GM12872 (cell line): ENCODE measurements at regions not wholly inside any gene's neighbourhood (a gene's known extent, or its start where the extent isn't known, plus 50 kb on each side); places are given as distances from the start of the nearest gene placed in this dataset.

Experiments used
- TF ChIP-seq, protein P1 (sequence below): IDR thresholded peaks from 3 replicates; pipeline ENCODE4 v1.5.1; 2011; ENCODE audit warnings: low read depth, mild to moderate bottlenecking, low read length, moderate library complexity; ENCODE audit not compliant: insufficient read depth

GRCh38 chr16:65702707-65703402 lies 581.0 kb upstream of the CDH11 start:
- TF ChIP-seq, protein P1, sequence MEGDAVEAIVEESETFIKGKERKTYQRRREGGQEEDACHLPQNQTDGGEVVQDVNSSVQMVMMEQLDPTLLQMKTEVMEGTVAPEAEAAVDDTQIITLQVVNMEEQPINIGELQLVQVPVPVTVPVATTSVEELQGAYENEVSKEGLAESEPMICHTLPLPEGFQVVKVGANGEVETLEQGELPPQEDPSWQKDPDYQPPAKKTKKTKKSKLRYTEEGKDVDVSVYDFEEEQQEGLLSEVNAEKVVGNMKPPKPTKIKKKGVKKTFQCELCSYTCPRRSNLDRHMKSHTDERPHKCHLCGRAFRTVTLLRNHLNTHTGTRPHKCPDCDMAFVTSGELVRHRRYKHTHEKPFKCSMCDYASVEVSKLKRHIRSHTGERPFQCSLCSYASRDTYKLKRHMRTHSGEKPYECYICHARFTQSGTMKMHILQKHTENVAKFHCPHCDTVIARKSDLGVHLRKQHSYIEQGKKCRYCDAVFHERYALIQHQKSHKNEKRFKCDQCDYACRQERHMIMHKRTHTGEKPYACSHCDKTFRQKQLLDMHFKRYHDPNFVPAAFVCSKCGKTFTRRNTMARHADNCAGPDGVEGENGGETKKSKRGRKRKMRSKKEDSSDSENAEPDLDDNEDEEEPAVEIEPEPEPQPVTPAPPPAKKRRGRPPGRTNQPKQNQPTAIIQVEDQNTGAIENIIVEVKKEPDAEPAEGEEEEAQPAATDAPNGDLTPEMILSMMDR, result no peak

GRCh38 chr16:65700596-65700995 lies 578.7 kb upstream of the CDH11 start:
- TF ChIP-seq, protein P1, result no peak

DNA sequence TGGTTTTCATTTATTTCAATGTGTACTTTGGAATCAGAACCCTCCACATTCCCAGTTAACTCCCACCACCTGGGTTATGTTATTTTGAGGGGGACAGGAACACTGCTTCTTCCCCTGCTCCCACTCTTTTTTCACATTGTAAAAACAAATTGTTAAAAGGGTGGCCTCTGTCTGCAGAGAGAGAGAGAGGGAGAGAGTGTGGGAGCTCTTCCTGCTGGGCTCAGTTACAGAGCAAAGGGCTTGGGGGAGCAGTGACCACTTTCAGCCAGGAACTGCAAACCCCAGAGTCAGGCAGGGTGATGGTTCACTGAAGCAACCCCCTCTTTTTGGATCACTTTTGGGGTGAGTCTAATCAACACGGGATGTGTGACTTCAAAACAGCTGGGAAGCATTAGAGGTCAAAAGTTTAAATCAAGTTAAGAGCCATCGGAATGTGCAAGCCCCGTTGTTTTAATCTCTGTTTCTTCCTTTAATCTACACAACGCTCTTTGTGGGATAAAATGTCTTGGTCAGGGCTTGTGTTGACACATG lies 577.0 kb upstream of the CDH11 start:
- TF ChIP-seq, protein P1, result no peak

DNA sequence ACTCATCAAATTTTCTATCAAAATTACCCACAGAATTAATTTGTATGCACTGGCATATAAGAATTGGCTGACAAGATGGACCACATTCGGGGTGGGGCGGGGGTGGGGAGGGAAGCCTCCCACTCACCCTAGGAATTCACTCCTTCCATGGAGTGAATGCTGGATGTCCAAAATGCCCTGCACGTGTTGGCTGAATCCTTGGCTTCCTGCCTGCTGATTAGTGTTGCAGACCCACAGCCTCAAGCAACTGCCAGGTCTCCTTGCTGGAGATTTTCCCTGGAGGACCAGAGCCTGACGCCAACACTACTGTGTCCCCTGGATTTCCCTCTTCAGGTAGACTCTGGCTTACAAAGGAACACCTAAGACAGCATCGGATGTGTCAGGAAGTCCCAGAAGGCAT lies 575.7 kb upstream of the CDH11 start:
- TF ChIP-seq, protein P1, result no peak

DNA sequence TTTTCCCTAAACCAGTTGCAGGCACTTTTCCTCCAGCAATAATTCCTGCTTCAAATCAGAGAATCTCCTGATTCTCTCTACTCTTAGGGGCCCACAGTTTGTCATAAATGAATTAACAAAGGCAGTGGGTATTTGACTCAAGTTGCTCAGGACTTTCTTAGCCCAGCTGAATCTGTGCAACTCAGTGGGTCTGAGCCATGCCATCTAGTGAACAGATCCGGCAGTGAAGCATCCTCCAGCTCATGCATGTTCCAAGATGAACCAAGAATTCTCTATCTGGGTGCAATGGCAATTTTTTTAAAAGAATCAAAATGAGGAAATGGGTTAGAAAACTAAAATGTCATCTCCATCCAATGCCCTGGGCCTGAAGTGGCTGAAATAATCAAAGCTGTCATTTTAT lies 575.2 kb upstream of the CDH11 start:
- TF ChIP-seq, protein P1, result no peak

DNA sequence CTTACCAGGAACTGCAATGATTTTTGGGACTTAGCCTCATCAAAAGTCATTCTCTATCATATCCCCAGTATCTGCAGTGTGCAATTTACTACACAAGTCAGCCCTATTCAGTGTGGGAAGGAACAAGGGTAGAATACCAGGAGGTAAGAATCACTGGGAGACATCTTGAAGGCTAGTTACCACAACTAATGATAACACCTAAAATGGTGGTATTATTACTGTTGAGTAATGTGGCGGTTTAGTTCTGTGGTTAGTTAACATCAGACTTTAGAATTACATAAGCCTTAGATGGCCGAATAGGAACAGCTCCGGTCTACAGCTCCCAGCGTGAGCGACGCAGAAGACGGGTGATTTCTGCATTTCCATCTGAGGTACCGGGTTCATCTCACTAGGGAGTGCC lies 567.9 kb upstream of the CDH11 start:
- TF ChIP-seq, protein P1, result no peak

DNA sequence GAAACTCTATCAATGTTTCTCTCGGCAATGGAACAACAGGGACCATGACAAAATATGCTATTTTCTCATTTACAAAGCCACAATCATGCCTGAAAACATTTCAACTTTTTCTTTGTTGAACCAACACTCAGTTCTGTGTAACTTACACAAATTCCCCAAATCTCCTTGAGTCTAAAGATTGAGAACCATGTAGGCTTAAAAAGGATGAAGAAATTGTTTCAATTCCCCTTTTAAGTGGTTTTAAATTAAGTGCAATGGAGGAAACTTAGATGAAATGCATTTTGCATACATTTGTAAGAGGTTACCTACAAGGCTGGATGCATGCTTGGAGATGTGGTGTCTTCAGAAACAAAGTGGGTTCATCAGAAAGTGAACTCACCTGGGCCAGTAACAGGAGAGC lies 566.4 kb upstream of the CDH11 start:
- TF ChIP-seq, protein P1, result no peak
